KG1 (cell line): ENCODE measurements at regions not wholly inside any gene's neighbourhood (a gene's known extent, or its start where the extent isn't known, plus 50 kb on each side); places are given as distances from the start of the nearest gene placed in this dataset.

Experiments used
- DNase-seq: peaks from one replicate; lab custom pipeline; 2025; lab: John Stamatoyannopoulos, UW

- no peak for DNase-seq
Measured at GRCh38 chr5:28190011-28190410, 1151.6 kb upstream of the CDH9 start.

GRCh38 chr5:28174691-28175090 is 1136.3 kb upstream of the CDH9 start:
- no peak for DNase-seq

- DNase-seq = no peak
Measured at GRCh38 chr5:28165096-28165495, 1126.7 kb upstream of the CDH9 start.

- no peak for DNase-seq
Measured at GRCh38 chr5:28164568-28164967, 1126.2 kb upstream of the CDH9 start.

- no peak for DNase-seq
Measured at GRCh38 chr5:28156981-28157380, 1118.6 kb upstream of the CDH9 start.

- DNase-seq = no peak
Measured at GRCh38 chr5:28143519-28143918, 1105.1 kb upstream of the CDH9 start.

GRCh38 chr5:28132151-28132550 is 1093.8 kb upstream of the CDH9 start:
- DNase-seq = no peak

GRCh38 chr5:28117691-28118090 is 1079.3 kb upstream of the CDH9 start:
- DNase-seq = no peak

GRCh38 chr5:28117273-28117672 is 1078.9 kb upstream of the CDH9 start:
- no peak for DNase-seq

- DNase-seq = no peak
Measured at GRCh38 chr5:28110781-28111180, 1072.4 kb upstream of the CDH9 start.

- no peak for DNase-seq
Measured at GRCh38 chr5:28104080-28104479, 1065.7 kb upstream of the CDH9 start.

GRCh38 chr5:28084069-28084468 is 1045.7 kb upstream of the CDH9 start:
- no peak for DNase-seq

GRCh38 chr5:28082610-28083009 is 1044.2 kb upstream of the CDH9 start:
- DNase-seq = no peak

- DNase-seq = no peak
Measured at GRCh38 chr5:28077291-28078240, 1039.2 kb upstream of the CDH9 start.

- DNase-seq = no peak
Measured at GRCh38 chr5:28066856-28067255, 1028.5 kb upstream of the CDH9 start.

GRCh38 chr5:28065656-28066055 is 1027.3 kb upstream of the CDH9 start:
- DNase-seq = no peak

- DNase-seq = no peak
Measured at GRCh38 chr5:28046596-28046995, 1008.2 kb upstream of the CDH9 start.

GRCh38 chr5:28027851-28028250 is 989.5 kb upstream of the CDH9 start:
- no peak for DNase-seq

GRCh38 chr5:28017178-28017577 is 978.8 kb upstream of the CDH9 start:
- DNase-seq = no peak

- no peak for DNase-seq
Measured at GRCh38 chr5:28014779-28015178, 976.4 kb upstream of the CDH9 start.

GRCh38 chr5:28012538-28012937 is 974.2 kb upstream of the CDH9 start:
- no peak for DNase-seq

- no peak for DNase-seq
Measured at GRCh38 chr5:28009576-28009975, 971.2 kb upstream of the CDH9 start.

GRCh38 chr5:27996665-27997064 is 958.3 kb upstream of the CDH9 start:
- DNase-seq = no peak

GRCh38 chr5:27995867-27996266 is 957.5 kb upstream of the CDH9 start:
- DNase-seq = no peak
